Gastroesophageal sphincter (tissue), 3 donors: ENCODE measurements at regions not wholly inside any gene's neighbourhood (a gene's known extent, or its start where the extent isn't known, plus 50 kb on each side); places are given as distances from the start of the nearest gene placed in this dataset.

Source experiments
- CTCF ChIP-seq, 4 experiments: fragments of 200-600 bp in 2 of 4; fragments of 450-650 bp in 2 of 4; sonication (generic) in 1 of 4; IDR thresholded peaks; one replicate each; pipeline ENCODE4 v1.5.1; 2017 to 2019; ENCODE audit warnings: antibody characterized with exemption in 4 of 4, mild to moderate bottlenecking in 2 of 4, moderate library complexity in 2 of 4
- POLR2A ChIP-seq, 2 donors: fragments of 450-650 bp; IDR thresholded peaks; one replicate each; pipeline ENCODE4 v1.6.1; 2017; ENCODE audit warnings: antibody characterized with exemption in 2 of 2, mild to moderate bottlenecking in 2 of 2, moderate library complexity in 1 of 2

- TF ChIP-seq CTCF (IDR thresholded peaks at IDR 0.05) (no peak), POLR2A (IDR thresholded peaks at IDR 0.05) (no peak)
Measured at GRCh38 chr2:7279421-7279949, 362.3 kb downstream of the RNF144A start.
